GM23338 (cell line): ENCODE measurements at regions not wholly inside any gene's neighbourhood (a gene's known extent, or its start where the extent isn't known, plus 50 kb on each side); places are given as distances from the start of the nearest gene placed in this dataset.
A peak's percentile ranks its signal among the peaks of the same experiment; 100 is the strongest.

Source experiments
- ATAC-seq: fragments of 200-7000 bp; cut with Tn5 transposase; 3 replicates; pipeline ENCODE4 v1.9.1; 2020
- DNase-seq: peaks from one replicate; pipeline ENCODE4 v3.0.0-alpha.2; 2015; ENCODE audit warnings: low spot score
- H2AFZ ChIP-seq: fragments of 200-600 bp; sonication (generic); 2 replicates; pipeline ENCODE4 v1.8.0; 2016; ENCODE audit warnings: antibody characterized with exemption, mild to moderate bottlenecking, moderate library complexity
- H3F3A ChIP-seq: fragments of 200-600 bp; sonication (generic); replicated peaks from 2 replicates; pipeline ENCODE4 v1.8.0; 2017; ENCODE audit warnings: antibody characterized with exemption, mixed run types, low read depth
- H3K27ac ChIP-seq: fragments of 200-600 bp; sonication (generic); 2 replicates; pipeline ENCODE4 v1.6.1; 2016; ENCODE audit warnings: low read depth
- H3K27me3 ChIP-seq: fragments of 200-600 bp; sonication (generic); 2 replicates; pipeline ENCODE4 v1.8.0; 2016; ENCODE audit warnings: mild to moderate bottlenecking, mixed run types, moderate library complexity; ENCODE audit not compliant: insufficient read depth
- H3K36me3 ChIP-seq: fragments of 200-600 bp; sonication (generic); 2 replicates; pipeline ENCODE4 v1.8.0; 2016; ENCODE audit warnings: mild to moderate bottlenecking; ENCODE audit not compliant: insufficient read depth
- H3K4me1 ChIP-seq: fragments of 200-600 bp; sonication (generic); 2 replicates; pipeline ENCODE4 v1.8.0; 2016; ENCODE audit warnings: mild to moderate bottlenecking, moderate library complexity; ENCODE audit not compliant: insufficient read depth
- H3K4me2 ChIP-seq: fragments of 200-600 bp; sonication (generic); 2 replicates; pipeline ENCODE4 v1.7.1; 2017; ENCODE audit warnings: mixed run types
- H3K4me3 ChIP-seq: fragments of 200-600 bp; sonication (generic); 2 replicates; pipeline ENCODE4 v1.6.1; 2016; ENCODE audit warnings: mixed run types
- H3K79me2 ChIP-seq: fragments of 200-600 bp; sonication (generic); replicated peaks from 2 replicates; pipeline ENCODE4 v1.8.0; 2017; ENCODE audit warnings: mild to moderate bottlenecking; ENCODE audit not compliant: insufficient read depth
- H3K9me2 ChIP-seq: fragments of 200-600 bp; sonication (generic); 2 replicates; pipeline ENCODE4 v1.8.0; 2017; ENCODE audit not compliant: insufficient read depth
- H4K20me1 ChIP-seq: fragments of 200-600 bp; sonication (generic); replicated peaks from 2 replicates; pipeline ENCODE4 v1.8.0; 2017; ENCODE audit warnings: mild to moderate bottlenecking; ENCODE audit not compliant: insufficient read depth
- H3K27ac Mint-ChIP-seq: 2 replicates; pipeline ENCODE4 v1.8.0; 2020; ENCODE audit warnings: inconsistent platforms, mild to moderate bottlenecking, moderate library complexity, mixed read lengths
- H3K27me3 Mint-ChIP-seq: 3 replicates; pipeline ENCODE4 v1.8.0; 2022; ENCODE audit warnings: low read depth, mild to moderate bottlenecking, moderate library complexity, mixed read lengths, inconsistent platforms; ENCODE audit not compliant: insufficient read depth, poor library complexity
- H3K36me3 Mint-ChIP-seq: 3 replicates; pipeline ENCODE4 v1.8.0; 2021; ENCODE audit warnings: low read depth, mild to moderate bottlenecking, inconsistent platforms, moderate library complexity, mixed read lengths
- H3K4me1 Mint-ChIP-seq: 3 replicates; pipeline ENCODE4 v1.8.0; 2020; ENCODE audit warnings: mild to moderate bottlenecking, inconsistent platforms, mixed read lengths
- H3K4me3 Mint-ChIP-seq: 3 replicates; pipeline ENCODE4 v1.8.0; 2021; ENCODE audit warnings: moderate library complexity, mild to moderate bottlenecking, inconsistent platforms, mixed read lengths
- H3K9me3 Mint-ChIP-seq: 3 replicates; pipeline ENCODE4 v1.8.0; 2020; ENCODE audit warnings: moderate library complexity, mild to moderate bottlenecking, inconsistent platforms, mixed read lengths
- CREB1 ChIP-seq: fragments of 250-450 bp; sonication (Bioruptor Pico); IDR thresholded peaks from 2 replicates; pipeline ENCODE4 v1.5.0; 2020; ENCODE audit warnings: low read depth, mild to moderate bottlenecking, moderate library complexity
- STAT1 ChIP-seq: IDR thresholded peaks from one replicate; pipeline ENCODE4 v1.6.1; 2016; ENCODE audit warnings: antibody characterized with exemption; ENCODE audit not compliant: unreplicated experiment
- ZNF114 ChIP-seq: fragments of 250-450 bp; sonication (Bioruptor Pico); IDR thresholded peaks from 2 replicates; pipeline ENCODE4 v1.5.0; 2020; ENCODE audit warnings: mild to moderate bottlenecking, moderate library complexity
- TF ChIP-seq, protein P1 (sequence below): fragments of 250-450 bp; sonication (Bioruptor Pico); IDR thresholded peaks from 2 replicates; pipeline ENCODE4 v1.5.0; 2020; ENCODE audit warnings: mild to moderate bottlenecking, moderate library complexity
- TF ChIP-seq, protein P2 (sequence below): IDR thresholded peaks from 2 replicates; pipeline ENCODE4 v1.6.1; 2016; ENCODE audit warnings: antibody characterized with exemption
- TF ChIP-seq, protein P3 (sequence below), 2 experiments: fragments of 200-600 bp in 1 of 2; sonication (generic) in 1 of 2; conservative IDR thresholded peaks; 2 replicates each; pipeline versions ENCODE4 v1.5.1 to v1.6.1; 2016 to 2017; ENCODE audit warnings: antibody characterized with exemption in 2 of 2, low read depth in 2 of 2, mild to moderate bottlenecking in 2 of 2, moderate library complexity in 1 of 2

DNA sequence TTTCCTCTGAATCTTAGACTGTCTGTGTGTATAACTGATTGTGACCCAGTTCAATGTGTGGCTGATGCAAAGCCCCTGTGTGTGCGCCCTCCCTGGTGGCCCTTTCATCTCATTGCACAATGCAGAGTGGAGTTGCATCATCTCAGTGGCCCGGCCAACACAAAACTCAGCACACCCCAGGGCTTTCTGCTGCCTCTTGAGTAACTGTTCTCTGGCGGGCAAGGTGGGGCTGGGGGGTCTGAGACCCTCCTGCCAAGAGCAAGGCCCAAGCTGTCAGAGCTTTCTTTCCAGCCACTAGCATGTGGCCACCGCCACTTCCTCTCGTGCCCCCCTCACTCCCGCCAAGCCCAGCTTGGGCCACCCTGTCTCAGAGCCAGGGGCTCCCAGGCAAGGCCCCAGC is 80.7 kb upstream of the ALDH1L1 start (continued):
- TF ChIP-seq, protein P1, sequence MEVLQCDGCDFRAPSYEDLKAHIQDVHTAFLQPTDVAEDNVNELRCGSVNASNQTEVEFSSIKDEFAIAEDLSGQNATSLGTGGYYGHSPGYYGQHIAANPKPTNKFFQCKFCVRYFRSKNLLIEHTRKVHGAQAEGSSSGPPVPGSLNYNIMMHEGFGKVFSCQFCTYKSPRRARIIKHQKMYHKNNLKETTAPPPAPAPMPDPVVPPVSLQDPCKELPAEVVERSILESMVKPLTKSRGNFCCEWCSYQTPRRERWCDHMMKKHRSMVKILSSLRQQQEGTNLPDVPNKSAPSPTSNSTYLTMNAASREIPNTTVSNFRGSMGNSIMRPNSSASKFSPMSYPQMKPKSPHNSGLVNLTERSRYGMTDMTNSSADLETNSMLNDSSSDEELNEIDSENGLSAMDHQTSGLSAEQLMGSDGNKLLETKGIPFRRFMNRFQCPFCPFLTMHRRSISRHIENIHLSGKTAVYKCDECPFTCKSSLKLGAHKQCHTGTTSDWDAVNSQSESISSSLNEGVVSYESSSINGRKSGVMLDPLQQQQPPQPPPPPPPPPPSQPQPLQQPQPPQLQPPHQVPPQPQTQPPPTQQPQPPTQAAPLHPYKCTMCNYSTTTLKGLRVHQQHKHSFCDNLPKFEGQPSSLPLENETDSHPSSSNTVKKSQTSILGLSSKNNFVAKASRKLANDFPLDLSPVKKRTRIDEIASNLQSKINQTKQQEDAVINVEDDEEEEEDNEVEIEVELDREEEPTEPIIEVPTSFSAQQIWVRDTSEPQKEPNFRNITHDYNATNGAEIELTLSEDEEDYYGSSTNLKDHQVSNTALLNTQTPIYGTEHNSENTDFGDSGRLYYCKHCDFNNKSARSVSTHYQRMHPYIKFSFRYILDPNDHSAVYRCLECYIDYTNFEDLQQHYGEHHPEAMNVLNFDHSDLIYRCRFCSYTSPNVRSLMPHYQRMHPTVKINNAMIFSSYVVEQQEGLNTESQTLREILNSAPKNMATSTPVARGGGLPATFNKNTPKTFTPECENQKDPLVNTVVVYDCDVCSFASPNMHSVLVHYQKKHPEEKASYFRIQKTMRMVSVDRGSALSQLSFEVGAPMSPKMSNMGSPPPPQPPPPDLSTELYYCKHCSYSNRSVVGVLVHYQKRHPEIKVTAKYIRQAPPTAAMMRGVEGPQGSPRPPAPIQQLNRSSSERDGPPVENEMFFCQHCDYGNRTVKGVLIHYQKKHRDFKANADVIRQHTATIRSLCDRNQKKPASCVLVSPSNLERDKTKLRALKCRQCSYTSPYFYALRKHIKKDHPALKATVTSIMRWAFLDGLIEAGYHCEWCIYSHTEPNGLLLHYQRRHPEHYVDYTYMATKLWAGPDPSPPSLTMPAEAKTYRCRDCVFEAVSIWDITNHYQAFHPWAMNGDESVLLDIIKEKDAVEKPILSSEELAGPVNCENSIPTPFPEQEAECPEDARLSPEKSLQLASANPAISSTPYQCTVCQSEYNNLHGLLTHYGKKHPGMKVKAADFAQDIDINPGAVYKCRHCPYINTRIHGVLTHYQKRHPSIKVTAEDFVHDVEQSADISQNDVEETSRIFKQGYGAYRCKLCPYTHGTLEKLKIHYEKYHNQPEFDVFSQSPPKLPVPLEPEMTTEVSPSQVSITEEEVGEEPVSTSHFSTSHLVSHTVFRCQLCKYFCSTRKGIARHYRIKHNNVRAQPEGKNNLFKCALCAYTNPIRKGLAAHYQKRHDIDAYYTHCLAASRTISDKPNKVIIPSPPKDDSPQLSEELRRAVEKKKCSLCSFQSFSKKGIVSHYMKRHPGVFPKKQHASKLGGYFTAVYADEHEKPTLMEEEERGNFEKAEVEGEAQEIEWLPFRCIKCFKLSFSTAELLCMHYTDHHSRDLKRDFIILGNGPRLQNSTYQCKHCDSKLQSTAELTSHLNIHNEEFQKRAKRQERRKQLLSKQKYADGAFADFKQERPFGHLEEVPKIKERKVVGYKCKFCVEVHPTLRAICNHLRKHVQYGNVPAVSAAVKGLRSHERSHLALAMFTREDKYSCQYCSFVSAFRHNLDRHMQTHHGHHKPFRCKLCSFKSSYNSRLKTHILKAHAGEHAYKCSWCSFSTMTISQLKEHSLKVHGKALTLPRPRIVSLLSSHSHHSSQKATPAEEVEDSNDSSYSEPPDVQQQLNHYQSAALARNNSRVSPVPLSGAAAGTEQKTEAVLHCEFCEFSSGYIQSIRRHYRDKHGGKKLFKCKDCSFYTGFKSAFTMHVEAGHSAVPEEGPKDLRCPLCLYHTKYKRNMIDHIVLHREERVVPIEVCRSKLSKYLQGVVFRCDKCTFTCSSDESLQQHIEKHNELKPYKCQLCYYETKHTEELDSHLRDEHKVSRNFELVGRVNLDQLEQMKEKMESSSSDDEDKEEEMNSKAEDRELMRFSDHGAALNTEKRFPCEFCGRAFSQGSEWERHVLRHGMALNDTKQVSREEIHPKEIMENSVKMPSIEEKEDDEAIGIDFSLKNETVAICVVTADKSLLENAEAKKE (CRISPR knock-in tag), result no peak
- TF ChIP-seq, protein P2, sequence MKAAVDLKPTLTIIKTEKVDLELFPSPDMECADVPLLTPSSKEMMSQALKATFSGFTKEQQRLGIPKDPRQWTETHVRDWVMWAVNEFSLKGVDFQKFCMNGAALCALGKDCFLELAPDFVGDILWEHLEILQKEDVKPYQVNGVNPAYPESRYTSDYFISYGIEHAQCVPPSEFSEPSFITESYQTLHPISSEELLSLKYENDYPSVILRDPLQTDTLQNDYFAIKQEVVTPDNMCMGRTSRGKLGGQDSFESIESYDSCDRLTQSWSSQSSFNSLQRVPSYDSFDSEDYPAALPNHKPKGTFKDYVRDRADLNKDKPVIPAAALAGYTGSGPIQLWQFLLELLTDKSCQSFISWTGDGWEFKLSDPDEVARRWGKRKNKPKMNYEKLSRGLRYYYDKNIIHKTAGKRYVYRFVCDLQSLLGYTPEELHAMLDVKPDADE, result no peak
- TF ChIP-seq CREB1 (CRISPR knock-in tag) (no peak), ZNF114 (no peak)

DNA sequence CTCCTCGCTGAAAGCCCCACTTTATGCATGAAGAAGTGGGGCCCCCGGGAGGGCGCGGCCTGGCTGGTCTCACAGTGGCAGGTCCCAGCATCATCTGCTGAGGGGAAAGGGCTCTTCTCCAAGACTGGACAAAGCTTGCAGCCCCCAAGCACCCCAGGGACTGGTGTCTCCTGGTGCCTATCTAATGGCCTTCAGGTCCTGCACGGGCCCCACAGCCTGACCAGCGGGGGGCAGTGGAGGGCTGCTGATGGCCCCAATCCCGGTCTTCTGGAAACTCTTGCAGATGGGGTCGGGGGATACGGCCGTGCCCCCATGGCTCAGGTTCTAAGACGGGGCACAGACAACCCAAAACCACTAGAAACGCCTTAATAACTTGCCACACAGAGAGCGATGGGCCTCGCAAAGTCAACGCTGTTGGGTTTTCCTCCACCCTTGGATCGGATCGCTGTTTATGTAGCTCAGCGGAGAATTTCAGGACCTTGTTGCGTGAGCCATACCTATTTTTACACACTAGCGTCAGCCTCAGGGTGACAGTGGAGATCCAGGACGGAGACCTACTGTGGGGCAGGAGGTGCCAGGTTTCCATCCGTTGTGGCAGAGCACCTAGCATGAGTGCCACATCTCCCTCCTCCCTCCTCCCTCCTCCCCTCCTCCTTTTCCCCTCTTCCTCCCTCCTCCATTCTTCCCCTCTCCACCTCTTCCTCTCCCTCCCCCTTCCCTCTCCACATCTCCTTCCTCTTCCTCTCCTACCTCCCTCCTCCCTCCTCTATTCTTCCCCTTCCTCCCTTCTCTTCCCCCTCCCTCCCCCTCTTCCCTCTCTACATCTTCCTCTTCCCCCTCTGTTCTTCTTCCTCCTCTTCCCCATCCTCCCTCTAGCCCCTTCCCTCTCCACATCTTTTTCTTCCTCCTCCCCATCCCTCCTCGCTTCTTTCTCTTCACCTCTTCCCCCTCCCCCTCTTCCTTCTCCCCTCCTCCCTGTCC is 79.3 kb upstream of the ALDH1L1 start:
- ATAC-seq (peak; percentile 90), DNase-seq (peak; percentile 66)
- Histone ChIP-seq H3K4me1 (no peaks in the 10 kb centered on the region; the same call in 1 of the 2 replicates), H3F3A (no peaks in the 10 kb centered on the region), H3K36me3 (no peaks in the 10 kb centered on the region), H3K4me2 (0 out of 2 replicates have a peak overlapping the region, but pooled peaks have one; percentile 20), H3K4me3 (no peak overlapping the region), H3K27me3 (no peaks in the 10 kb centered on the region), H3K9me2 (peaks cover 9% of the 10 kb centered on the region; the same call in 1 of the 2 replicates), H2AFZ (peak overlapping the region; percentile 69), H3K27ac (no peak overlapping the region), H3K79me2 (no peaks in the 10 kb centered on the region), H4K20me1 (no peaks in the 10 kb centered on the region)
- Mint-ChIP-seq H3K27me3 (peaks cover 8% of the 10 kb centered on the region), H3K4me3 (no peak overlapping the region), H3K4me1 (peaks cover 10% of the 10 kb centered on the region), H3K9me3 (peaks cover 2% of the 10 kb centered on the region; the same call in 1 of the 3 replicates), H3K27ac (no peak overlapping the region), H3K36me3 (peaks cover 9% of the 10 kb centered on the region; the same call in 2 of the 3 replicates)
- TF ChIP-seq STAT1, result no peak
- TF ChIP-seq, protein P3, sequence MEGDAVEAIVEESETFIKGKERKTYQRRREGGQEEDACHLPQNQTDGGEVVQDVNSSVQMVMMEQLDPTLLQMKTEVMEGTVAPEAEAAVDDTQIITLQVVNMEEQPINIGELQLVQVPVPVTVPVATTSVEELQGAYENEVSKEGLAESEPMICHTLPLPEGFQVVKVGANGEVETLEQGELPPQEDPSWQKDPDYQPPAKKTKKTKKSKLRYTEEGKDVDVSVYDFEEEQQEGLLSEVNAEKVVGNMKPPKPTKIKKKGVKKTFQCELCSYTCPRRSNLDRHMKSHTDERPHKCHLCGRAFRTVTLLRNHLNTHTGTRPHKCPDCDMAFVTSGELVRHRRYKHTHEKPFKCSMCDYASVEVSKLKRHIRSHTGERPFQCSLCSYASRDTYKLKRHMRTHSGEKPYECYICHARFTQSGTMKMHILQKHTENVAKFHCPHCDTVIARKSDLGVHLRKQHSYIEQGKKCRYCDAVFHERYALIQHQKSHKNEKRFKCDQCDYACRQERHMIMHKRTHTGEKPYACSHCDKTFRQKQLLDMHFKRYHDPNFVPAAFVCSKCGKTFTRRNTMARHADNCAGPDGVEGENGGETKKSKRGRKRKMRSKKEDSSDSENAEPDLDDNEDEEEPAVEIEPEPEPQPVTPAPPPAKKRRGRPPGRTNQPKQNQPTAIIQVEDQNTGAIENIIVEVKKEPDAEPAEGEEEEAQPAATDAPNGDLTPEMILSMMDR (conservative IDR thresholded peaks at IDR 0.05; ENCODE audit: low read depth in 2 of 2), result peak; percentile 66 to 85
